ENCODE measurements at regions not wholly inside any gene's neighbourhood (a gene's known extent, or its start where the extent isn't known, plus 50 kb on each side); places are given as distances from the start of the nearest gene placed in this dataset.

DNA sequence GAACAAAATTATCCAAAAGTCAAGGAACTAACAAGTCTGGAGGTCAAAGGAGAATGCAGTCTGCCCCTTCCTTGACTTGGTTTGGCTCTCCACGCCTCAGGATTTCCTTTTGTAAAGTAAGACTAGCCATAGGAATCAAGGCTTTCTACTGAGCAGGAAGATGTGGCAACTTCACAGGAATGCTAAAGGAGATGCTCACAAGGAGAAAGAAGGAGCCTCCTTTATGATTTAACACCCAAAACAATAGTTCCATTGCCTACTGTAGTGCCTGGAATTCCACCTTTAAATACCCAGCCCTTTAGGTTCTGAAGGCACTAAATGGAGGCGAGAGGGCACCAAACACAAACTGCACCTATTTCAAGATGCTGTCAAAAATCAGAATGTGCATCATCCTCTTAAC, 176.3 kb upstream of the NFIA start:
- Histone ChIP-seq H3K27me3 (ENCODE audit: control insufficient read depth, insufficient read depth, low read length) (no peaks in the 10 kb centered on the region), H3K36me3 (ENCODE audit: control insufficient read depth, insufficient read depth, low read length) (no peaks in the 10 kb centered on the region), H3K4me3 (ENCODE audit: low read depth, low read length) (no peak overlapping the region)
- ChIA-PET CTCF (no interaction called here), POLR2A (no interaction called here)
- TF ChIP-seq, protein P1, sequence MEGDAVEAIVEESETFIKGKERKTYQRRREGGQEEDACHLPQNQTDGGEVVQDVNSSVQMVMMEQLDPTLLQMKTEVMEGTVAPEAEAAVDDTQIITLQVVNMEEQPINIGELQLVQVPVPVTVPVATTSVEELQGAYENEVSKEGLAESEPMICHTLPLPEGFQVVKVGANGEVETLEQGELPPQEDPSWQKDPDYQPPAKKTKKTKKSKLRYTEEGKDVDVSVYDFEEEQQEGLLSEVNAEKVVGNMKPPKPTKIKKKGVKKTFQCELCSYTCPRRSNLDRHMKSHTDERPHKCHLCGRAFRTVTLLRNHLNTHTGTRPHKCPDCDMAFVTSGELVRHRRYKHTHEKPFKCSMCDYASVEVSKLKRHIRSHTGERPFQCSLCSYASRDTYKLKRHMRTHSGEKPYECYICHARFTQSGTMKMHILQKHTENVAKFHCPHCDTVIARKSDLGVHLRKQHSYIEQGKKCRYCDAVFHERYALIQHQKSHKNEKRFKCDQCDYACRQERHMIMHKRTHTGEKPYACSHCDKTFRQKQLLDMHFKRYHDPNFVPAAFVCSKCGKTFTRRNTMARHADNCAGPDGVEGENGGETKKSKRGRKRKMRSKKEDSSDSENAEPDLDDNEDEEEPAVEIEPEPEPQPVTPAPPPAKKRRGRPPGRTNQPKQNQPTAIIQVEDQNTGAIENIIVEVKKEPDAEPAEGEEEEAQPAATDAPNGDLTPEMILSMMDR (IDR thresholded peaks at IDR 0.05; ENCODE audit: insufficient read depth, low read depth, low read length) = no peak
- DNase-seq (ENCODE audit: low read depth) = no peak

DNA sequence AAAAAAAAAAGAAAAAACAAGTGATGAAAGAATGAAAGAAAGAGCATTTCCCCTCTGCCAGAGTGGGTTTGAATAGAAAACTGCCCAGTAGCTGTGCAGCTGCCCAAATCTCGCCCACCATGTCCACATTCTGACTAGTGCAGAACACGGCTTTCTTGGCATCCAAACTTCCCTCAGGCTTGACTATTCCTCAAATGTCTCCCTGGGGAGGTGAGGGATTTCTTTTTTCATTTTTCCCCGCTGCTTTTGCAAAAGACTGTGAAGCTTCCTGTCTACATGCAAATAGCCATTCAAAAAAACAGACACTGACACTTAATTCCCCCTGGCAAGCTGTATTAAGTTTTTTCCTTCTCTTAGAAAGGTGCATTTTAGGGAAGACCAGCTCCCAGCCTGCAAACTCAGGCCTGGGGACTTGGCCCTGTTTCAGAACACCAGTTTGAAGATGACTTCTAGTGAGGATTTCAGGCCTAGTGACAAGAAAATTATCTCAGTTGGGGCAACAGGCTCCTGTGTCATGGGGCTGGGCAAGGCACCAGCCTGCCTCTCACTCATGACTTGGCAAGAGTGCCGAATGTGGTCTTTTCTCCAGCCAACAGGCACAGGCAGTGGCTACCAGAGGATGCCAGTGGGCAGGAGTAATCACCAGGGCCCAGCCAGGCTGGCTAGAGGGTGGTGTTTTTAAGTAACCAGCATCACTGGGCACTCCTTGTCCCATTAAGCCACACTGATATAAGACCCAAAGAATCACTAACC, 178.1 kb upstream of the NFIA start:
- Histone ChIP-seq H3K36me3 (ENCODE audit: control insufficient read depth, insufficient read depth, low read length) (no peaks in the 10 kb centered on the region), H3K27me3 (ENCODE audit: control insufficient read depth, insufficient read depth, low read length) (no peaks in the 10 kb centered on the region), H3K4me3 (ENCODE audit: low read depth, low read length) (no peak overlapping the region)
- no peak for DNase-seq (ENCODE audit: low read depth)
- TF ChIP-seq, protein P1 (IDR thresholded peaks at IDR 0.05; ENCODE audit: insufficient read depth, low read depth, low read length) = no peak
- CTCF ChIA-PET = no interaction called here
- POLR2A ChIA-PET = no interaction called here

DNA sequence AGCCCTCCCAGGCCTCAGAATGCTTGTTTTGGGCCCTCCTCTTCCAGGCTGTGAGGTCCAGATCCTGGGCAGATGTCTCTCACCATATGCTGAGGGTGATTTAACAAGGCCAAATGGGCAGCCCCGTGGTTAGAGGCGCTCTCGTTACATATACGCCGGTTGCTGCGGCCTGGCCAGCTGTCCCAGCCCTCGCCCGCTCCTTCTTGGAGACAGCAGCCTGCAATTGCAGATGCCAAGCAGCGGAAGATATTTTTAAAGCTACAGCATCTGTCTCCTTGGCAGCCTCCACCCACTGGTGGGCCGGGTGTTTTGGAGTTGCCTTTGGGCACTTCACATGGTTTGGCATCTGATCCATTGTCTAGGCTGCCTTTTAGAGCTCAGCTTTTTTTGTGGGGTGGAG, 178.8 kb upstream of the NFIA start:
- TF ChIP-seq, protein P1 (IDR thresholded peaks at IDR 0.05; ENCODE audit: insufficient read depth, low read depth, low read length) = no peak
- ChIA-PET CTCF (no interaction called here), POLR2A (no interaction called here)
- H3K27me3 ChIP-seq (ENCODE audit: control insufficient read depth, insufficient read depth, low read length) = no peaks in the 10 kb centered on the region
- no peak for DNase-seq (ENCODE audit: low read depth)
- H3K4me3 ChIP-seq (ENCODE audit: low read depth, low read length) = no peak overlapping the region
- H3K36me3 ChIP-seq (ENCODE audit: control insufficient read depth, insufficient read depth, low read length) = no peaks in the 10 kb centered on the region

DNA sequence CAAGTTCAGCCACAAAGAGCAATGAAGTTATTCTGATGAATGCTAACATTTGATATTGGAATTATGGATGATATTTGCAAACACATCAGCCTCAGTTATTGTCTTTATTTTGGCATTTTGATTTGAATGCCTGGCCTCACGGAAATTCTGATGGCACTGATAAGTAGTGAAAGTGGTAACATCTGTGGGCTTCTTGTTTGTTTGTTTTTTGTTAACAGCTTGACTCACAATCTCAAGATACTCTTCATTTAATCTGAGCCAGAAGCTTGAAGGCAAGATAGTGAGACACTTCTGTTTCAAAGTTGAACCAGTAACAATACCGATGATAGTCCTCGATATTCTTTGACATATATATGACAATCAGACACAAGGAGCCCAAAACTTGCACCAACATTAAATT, 182.9 kb upstream of the NFIA start:
- H3K4me3 ChIP-seq (ENCODE audit: low read depth, low read length) = no peak overlapping the region
- DNase-seq (ENCODE audit: low read depth) = no peak
- no peaks in the 10 kb centered on the region for H3K36me3 ChIP-seq (ENCODE audit: control insufficient read depth, insufficient read depth, low read length)
- no peaks in the 10 kb centered on the region for H3K27me3 ChIP-seq (ENCODE audit: control insufficient read depth, insufficient read depth, low read length)
- POLR2A ChIA-PET = no interaction called here
- TF ChIP-seq, protein P1 (IDR thresholded peaks at IDR 0.05; ENCODE audit: insufficient read depth, low read depth, low read length) = no peak
- CTCF ChIA-PET = no interaction called here

DNA sequence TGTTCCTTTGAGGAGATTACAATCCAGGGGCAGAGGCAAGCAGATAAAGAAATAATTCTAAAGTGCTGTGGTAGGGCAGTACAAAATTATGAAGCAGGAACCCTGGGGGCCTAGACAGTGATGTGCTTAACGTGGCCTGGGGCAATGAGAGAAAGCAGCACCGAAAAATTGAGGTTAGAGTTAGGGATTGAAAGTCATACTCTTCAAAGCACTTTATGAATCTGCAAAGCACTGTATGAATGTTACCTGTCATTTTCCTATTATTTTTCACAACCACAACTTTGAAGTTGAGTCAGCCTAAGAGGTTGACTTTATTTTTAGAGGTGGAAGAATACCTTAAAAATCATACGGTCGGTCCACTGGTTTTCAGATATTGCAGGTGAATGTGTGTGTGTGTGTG, 183.4 kb upstream of the NFIA start:
- CTCF ChIA-PET = no interaction called here

More for the DNA sequence above, 183.4 kb upstream of the NFIA start:
- no peaks in the 10 kb centered on the region for H3K27me3 ChIP-seq (ENCODE audit: control insufficient read depth, insufficient read depth, low read length)
- no peak for DNase-seq (ENCODE audit: low read depth)
- no peaks in the 10 kb centered on the region for H3K36me3 ChIP-seq (ENCODE audit: control insufficient read depth, insufficient read depth, low read length)
- POLR2A ChIA-PET = no interaction called here
- no peak overlapping the region for H3K4me3 ChIP-seq (ENCODE audit: low read depth, low read length)
- TF ChIP-seq, protein P1 (IDR thresholded peaks at IDR 0.05; ENCODE audit: insufficient read depth, low read depth, low read length) = no peak
